GM21786 (cell line): ENCODE measurements at regions not wholly inside any gene's neighbourhood (a gene's known extent, or its start where the extent isn't known, plus 50 kb on each side); places are given as distances from the start of the nearest gene placed in this dataset.

Experiments used
- ATAC-seq: cut with Tn5 transposase; IDR thresholded peaks from one replicate; pipeline ENCODE4 v1.9.1; 2021; ENCODE audit not compliant: unreplicated experiment

DNA sequence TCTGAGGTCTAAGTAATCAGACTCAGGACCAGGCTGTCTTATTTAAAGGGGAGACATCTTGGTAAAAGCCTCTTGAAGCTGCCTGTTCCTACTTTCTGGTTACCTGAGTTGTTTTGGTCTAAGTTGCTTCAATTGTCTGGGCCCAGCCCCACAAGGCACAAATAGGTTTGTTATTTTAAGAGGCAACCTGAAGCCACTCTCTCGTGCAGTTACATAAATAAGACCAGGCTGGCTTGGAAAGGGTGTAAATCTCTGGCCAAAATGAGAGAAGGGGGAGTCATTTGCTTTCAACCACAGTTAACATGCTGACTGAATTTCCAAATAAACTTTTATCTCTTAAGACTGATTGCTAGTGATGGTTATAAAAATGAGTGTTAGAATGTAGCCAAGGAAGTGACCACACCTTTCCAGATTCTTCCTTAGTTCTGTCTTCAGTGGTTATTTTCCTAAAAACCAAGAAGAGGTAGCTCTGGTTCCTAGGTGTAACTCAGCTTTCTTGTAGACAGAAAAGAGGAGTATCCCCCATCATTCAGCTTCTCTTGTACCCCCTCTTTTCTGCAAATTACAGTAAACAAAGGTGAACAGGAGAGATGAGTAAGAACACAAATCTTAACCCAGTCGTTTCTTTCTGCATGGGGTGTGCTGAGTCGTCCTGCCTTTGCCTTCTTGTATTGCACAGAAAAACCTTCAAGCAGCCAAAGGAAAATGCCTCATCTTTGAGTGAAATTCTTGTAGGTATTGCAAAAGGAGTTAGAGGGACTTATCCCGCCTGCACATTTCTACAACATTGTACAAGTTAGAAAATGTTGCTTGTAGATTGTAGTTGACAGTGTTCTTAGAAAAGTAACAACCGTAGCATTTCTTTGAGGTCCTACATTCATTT is 161.5 kb upstream of the NT5C1B start:
- ATAC-seq = no peak

DNA sequence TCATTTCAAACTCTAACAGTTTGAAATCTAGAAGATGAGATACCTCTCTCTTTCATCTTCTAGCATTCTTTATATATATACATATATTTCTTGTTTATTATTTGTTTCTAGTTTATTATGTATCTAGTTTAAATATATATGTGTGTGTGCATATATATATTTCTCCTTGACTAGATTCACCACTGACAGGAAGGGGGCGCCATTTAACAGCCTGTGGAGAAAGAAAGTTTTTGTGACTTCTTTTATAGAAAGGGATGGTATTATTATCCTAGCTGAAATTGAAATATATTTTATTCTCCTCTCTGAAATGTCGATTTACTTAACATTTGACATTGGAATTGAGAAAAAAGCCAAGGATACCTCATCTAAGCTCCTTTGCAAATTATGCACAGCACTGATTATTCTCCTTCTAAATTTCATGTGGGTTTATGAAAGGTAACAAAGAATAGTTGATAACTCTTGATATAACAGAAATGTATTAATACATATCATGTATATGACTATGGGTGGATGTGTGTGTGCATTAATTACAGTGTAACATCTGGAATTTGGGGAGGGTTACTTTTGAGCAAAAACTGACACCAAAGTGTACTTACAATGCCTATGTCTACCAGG is 160.7 kb upstream of the NT5C1B start:
- ATAC-seq = peak; percentile 56

DNA sequence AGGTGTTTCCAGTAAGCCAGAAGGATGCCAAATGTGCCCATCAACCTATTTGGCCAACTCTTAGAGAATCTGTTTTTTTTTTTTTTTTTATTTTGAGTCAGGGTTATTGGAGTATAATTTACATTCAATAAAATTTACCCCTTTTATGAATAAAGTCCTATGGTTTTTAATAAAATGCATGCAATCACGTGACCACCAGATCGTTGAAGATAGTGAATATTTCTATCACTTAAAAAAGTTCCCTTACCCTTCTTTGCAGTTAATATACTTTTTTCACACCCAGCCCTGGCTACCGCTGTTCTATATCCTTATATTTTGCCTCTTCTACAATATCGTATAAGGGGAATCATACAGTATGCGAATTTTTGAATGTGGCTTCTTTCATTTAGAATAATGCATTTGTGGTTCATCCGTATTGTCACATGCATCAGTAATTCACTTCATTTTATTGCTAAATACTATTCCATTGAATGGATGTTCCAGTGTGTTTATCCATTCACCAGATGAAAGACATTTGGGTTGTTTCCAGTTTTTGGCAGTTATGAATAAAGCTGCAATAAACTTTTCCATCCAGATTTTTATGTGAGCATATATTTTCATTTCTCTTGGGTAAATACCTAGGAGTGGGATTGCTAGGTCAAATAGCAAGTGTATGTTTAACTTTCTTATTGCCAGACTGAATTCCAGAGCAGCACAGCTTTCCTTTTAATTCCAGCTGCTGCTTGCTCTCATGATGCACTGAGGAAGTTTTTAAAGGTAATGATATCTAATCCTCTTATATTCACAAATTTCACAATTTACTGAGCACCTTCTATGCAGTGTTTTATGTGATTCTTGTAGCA is 156.3 kb upstream of the NT5C1B start:
- ATAC-seq = no peak

DNA sequence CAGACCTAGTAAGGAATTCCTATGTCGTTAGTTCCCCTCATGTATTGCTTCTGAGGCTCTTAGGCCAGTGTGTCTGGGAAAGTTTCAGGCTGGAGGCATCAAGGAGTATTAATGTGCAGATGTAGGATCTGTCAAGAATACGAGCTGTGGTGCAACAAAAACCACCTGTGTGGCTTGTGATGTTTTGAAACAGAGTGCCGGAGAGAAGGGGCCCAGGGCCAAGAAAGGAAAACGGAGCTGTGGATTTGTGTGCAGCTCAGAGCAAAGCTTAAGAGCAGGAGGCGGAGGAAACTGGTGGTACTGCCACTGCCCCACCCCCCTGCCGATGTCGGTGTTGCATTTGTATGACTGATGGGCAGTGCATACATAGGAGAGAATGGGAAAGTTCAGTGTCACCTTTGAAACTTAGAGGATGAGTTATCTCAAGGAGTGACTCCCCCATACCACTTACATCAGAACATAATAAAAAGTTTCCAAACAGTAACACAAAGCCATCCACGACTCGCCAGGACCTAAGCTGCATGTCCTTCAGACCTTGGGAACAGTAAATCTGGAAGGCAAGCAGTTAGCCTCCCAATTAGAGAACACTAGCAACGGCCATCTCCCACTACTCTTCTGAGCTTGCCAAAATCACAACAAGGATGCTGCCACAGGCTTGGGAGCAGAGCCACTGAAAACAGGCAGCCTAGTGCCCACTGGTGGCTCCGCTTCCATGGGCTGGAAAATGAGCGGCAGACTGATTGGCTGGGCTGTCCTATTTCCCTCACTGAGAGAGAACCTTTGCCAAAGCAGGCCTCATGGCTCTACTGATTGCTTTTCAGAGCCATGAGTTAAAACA is 152.7 kb upstream of the NT5C1B start:
- no peak for ATAC-seq

DNA sequence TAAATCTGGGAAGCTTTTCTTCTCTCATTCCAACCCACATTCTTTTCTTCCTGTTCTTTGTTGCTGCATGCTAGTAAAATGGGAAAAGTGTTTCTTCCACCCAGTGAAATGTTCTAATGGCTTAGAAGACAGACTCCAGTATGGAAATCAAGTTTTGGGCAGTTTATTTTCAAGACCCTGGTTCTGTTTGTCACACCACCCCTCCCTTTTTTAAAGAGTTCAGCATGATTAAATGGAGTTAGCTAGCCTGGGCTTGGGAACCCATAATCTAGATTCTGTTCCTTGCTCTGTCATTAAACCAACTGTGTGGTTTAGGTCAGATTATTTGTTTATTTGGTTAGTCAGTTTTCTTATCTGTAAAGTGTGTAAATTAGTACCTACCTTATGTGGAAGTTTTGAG is 151.8 kb upstream of the NT5C1B start:
- no peak for ATAC-seq

DNA sequence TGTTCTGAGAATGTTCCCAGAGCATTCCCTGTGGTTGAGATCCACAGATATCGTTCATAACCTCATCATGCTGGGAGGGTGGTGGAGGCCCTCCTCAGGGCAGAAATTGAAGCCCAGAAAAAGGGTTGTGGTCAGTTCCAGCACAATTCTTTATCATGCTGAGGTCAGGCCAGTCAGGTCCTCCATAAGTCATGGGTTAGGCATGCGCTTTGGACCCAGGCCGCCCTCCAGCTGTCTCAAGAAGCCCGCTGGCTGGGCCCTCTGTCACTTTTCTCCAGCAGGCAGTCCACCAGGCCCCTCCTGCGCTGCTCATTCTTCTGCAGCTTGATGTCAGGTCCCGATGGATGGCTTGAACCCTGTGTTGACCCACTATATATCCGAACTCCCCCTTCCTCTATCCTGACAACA is 151.1 kb upstream of the NT5C1B start:
- no peak for ATAC-seq

DNA sequence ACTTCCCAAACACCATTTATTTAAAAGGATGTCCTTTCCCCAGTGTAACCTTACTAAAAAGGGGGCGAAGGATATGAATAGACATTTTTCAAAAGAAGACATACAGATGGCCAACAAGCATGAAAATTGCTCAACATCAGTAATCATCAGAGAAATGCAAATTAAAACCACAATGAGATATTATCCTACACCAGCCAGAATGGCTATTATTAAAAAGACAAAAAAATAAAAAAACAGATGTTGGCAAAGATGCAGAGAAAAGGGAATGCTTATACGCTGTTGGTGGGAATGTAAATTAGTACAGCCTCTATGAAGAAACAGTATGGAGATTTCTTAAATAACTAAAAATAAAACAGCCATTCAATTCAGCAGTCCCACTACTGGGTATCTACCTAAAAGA is 142.3 kb upstream of the NT5C1B start:
- ATAC-seq = no peak

DNA sequence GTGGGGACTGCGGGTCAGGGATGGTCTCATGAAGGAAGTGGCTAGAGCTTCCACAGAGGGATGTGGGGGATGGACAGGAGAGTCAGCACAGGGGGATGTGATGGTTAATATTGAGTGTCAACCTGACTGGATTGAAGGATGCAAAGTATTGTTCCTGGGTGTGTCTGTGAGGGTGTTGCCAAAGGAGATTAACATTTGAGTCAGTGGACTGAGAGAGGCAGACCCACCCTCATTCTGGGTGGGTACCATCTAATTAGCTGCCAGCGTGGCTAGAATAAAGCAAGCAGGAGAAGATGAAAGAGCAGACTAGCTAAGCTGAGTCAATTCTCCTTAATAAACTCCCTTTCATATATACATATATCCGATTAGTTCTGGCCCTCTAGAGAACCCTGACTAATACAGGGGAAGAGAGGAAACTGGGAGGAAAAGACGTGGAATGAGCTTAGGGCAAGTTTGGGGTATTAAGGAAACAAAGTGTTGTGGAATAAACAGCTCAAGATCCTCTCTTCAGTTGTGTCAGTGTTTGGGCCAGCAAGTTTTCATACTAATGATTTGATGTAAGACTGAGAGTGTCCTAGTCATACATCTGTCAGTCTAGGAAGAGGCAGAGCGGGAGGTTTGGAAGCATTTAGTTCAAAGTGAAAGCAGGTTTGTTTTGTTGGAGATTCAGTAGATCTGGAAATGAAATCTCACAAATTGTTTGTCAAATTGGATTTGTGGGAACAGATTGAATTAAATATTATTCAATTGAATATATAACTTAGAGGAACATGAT is 135.2 kb upstream of the NT5C1B start:
- no peak for ATAC-seq

DNA sequence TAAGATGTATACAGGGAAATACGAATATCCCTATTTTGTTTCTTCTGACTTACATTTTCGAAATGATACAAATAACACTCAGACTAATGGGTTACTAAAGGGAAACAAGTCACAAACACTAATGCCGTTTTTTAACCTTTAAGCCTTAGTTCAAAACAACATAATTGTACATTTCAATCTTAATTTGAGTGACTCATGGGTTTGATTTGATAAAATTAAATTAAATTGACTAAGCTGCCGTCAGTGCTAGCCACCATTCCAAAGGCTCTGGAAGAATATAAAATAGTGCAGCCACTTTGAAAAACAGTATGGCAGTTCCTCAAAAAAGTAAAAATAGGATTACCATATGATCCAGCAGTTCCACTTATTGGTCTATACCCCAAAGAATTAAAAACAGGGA is 133.8 kb upstream of the NT5C1B start:
- ATAC-seq = no peak

DNA sequence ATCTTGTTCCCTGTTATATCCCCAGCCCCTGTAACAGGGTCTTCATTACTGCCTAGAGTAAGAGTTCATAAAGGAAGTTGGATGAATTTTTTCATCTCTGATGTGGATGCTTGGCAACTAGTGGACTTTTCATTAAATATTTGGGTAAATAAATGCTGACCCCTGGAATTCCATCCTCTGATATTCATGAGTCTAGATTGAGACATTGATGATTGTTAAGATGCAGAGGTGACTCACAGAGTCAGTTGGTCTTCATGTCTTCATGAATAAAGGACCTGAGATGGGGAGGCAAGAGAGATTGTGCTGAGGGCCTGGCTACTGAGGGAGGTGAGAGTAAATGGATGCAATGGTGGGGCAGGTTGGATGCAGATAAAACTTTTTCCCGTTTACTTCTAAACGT is 132.7 kb upstream of the NT5C1B start:
- no peak for ATAC-seq

DNA sequence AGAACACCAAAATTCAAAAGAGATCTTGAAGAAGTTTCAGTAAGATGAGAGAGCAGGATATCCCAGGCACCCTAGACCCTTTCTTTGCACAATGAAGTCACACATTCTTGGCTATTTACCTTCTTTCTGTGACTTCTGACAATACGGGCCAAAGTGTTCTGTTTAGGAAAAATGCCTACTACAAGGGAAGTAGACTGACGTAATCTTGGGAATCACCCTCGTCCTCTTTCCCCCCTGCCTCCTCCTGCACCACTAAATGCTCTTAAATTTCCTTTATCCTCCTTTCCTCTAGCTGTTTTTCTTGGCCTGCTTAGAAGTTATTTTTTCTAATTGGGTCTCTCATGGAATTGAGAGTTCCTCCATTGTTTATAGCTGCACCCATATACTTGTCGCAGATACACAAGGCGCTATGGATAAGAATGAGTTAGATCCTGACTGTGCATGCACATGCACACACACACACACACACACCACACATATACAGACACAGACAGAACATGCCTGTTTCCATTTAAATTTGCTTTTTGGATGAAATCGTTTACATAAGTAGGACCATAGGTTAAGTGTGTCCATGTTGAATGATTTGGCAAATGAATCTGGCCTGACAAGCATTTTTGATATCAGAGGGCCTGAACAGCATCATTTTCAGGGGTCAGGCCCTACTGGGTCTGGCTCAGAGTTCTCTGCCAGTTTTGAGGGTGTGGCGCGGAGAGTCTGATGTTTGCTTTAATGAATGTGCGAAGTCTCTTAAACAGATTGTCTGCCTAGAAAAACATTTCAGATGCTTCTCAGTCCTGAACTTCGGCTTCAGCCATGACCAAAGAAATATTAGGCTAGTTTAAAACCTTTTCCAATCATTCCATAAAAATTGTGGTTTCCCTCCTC is 131.9 kb upstream of the NT5C1B start:
- ATAC-seq = no peak

DNA sequence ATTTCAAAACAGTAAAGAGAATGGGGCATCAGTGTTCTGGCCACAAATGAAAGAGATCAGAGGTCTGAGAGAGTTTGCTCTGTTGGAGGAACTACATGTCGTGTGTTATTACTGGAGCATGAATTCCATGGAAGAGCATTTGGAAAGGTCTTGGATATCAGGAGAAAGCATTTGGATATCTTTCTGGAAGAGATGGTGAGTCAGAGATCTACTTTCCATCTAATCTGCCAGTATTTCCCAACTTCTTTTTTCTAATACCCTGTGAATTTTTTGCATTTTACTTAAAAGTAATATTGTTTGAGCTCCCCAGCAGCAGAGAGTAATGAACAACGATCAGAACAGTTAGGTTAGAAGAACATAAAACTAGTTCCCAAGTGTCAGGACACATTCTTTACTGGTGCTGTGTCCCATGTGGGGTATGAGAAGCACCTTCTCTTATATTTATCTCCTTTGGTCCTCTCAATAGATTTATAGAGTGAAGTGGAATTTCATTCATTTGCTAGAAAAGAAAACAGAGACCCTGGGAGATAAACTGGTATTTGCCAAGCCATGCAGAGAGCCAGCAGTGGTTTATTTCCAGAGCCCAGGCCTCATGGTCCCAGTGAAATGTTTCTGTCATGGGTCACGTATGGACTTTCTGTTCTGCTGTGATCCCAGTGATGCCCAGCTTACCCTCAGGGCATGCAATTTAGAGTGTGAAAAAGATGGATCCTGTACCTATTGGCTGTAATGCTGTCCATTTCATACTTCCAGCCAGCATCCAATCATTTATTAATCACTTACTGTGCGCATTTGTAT is 130.8 kb upstream of the NT5C1B start:
- ATAC-seq = no peak

DNA sequence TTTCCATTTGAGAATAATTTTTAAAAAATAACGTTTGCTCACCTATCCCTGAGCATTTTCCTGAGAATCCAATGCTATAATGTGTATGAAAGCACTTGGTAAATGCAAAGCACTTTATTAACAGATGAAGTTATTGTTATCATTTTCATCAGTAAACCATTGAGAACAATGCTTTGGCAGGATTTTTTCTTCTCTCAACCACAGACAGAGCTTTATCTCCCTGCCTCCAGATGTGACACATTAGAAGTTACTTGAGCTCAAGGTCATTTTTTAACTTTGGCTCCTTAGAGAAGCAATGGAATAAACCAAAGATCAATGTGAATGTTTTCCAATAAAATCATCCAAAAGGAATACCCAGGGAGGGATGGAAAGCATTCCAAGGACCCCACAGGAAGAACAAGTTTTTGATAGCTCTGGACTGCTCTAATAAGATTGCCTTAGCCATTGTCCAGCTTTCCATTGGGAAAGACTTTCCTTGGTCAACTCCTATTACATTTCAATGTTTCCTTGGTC is 118.9 kb upstream of the NT5C1B start:
- ATAC-seq = no peak

DNA sequence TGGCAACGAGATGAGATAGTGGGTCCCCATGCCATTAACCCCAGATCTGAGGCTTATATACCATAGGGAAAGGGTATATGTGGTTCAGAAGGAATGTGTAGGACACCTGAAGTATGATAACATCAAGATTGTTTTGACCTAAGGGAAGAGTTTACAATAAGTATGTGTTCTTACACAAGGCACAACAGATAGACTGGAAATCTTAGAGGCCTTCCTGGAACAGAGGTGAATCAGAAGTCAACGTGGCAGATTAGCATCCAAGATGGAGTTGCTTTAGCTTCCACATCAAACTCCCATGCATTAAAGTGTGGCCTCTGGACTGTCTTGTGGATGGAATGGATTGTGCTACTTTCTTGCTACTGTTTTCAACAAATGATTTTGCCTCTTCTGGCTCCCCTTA is 116.6 kb upstream of the NT5C1B start:
- ATAC-seq = no peak

DNA sequence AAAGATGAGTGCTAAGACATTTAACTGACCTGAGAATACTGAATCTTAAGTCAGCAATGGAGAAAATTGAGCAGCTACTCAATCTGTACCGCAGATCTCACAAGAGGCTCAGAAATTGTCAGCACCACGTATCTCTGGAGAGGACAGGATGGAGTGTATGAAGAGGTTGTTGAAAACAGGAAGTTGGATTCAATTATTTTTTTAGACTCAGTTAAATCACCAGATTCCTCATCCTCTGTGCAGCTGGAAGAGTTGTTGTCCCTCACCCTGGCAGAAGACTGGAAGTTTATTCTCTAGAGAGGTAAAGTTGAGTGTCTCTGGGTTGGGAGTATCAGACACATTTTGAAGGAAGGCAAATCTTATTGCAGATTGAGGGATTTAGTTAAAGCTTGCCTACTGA is 114.9 kb upstream of the NT5C1B start:
- ATAC-seq = no peak

DNA sequence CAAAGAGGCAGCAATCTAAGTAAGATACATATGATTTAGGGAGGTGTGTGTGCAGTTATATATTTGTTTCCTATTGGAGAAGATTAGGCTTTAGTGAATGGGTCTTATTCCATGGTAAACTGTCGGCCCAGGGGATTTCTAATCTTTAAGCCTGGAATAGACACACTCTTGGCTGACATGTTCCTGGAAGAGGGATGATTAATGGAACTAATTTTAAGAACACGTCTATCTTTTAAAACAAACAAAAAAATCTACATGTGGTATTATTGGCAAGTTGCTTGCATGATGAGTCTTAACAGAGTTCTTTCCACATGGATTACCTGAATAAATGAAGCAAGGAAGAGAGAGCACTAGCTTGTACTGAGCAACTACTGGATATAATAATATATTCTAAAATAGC is 114.2 kb upstream of the NT5C1B start:
- no peak for ATAC-seq

DNA sequence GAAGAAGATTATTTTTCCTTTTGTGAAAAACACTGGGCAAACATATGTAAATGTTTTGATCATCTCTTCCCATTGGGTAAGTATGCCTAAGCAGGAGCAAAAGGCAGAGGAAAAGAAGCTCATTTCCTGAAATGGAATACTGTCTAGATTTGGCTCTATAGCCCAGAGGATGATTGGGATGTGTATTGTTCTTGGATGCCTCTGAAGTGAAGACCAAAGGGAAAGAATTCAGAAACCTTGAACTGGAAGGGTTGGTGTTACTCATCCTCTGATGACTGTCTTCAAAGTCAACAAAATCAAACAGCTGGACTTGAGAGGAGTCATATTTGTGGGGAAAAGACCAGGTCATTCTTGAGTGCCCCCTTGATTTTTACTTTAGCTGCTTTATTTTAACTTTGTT is 112.6 kb upstream of the NT5C1B start:
- no peak for ATAC-seq

DNA sequence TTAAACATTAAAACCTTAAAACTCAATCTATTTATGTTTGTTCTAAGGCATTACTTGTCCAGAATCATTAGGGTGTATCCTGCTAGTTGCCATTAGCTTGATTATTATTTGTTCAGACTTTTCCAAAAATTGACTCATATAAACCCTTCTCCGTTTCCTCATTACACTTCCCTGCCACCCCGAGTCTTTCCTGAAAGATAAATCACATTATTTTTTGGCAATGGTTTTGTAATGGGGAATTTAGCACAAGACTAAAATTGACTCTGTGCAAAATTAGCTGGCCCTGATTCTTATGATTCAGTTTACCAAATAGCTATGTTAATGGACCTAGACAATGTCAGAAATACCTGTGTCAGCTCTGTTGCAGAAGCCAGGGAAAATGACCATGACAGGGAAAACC is 112.2 kb upstream of the NT5C1B start:
- no peak for ATAC-seq
